ENCODE measurements at regions not wholly inside any gene's neighbourhood (a gene's known extent, or its start where the extent isn't known, plus 50 kb on each side); places are given as distances from the start of the nearest gene placed in this dataset.

DNA sequence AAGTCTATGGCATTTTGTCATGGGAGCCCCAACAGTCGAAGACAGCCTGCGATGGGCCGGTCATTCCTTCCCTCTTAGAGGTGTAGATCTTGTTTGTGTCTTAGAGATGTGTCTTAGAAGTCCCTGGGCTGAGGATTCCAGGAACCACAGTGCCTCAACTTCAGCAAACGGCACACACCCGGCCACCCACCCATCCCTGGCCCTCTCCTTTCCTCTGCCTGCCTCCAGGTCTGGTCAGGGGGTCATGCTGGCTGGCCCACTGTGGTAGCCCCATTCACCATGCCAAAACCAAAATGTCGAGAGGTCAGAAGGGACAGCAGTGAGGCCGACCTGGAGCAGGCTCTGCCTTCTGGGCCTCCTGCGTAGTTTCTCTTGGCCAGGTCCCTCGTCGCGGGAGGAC, 857.9 kb downstream of the TBC1D22A start:
- ATAC-seq, result no peak
- ChIA-PET POLR2A (no interaction called here), RAD21 (ENCODE audit: low non-redundant PET in 1 of 2, low total read pairs in 2 of 2, uncharacterized antibody in 2 of 2, unreplicated experiment in 2 of 2) (no interaction called here), CTCF (no interaction called here)
- BruUV-seq (replicated peaks), result no TSS peak
- no peaks in the 10 kb centered on the region for H3K27me3 ChIP-seq (ENCODE audit: insufficient read depth, low read length)
- no peaks in the 10 kb centered on the region for H3K4me1 ChIP-seq (ENCODE audit: control insufficient read depth in 1 of 2, insufficient read depth in 2 of 2, low read length in 2 of 2)
- no peak overlapping the region for H3K27ac ChIP-seq (ENCODE audit: low read depth, low read length)
- H3K9me3 ChIP-seq (ENCODE audit: control insufficient read depth in 1 of 2, insufficient read depth in 1 of 2, low read depth in 1 of 2, low read length in 2 of 2), result no peaks in the 10 kb centered on the region
- no peak overlapping the region for H3K9ac ChIP-seq (ENCODE audit: low read length)
- no peak overlapping the region for H2AFZ ChIP-seq (ENCODE audit: low read depth, low read length, poor library complexity, severe bottlenecking)
- intact Hi-C loops (cut with micrococcal nuclease), result no loop called here
- no peak for DNase-seq (ENCODE audit: low read depth, low spot score)
- H4K20me1 ChIP-seq (ENCODE audit: insufficient read depth), result no peaks in the 10 kb centered on the region
- no peaks in the 10 kb centered on the region for H3K36me3 ChIP-seq (ENCODE audit: control insufficient read depth in 1 of 2, insufficient read depth in 2 of 2, low read length in 2 of 2)
- TF ChIP-seq RAD21 (IDR thresholded peaks at IDR 0.05; ENCODE audit: low read depth) (no peak), CBX3 (IDR thresholded peaks at IDR 0.05; ENCODE audit: low read depth) (no peak), EZH2phosphoT487 (IDR thresholded peaks at IDR 0.05; ENCODE audit: borderline replicate concordance) (no peak), SIN3A (IDR thresholded peaks at IDR 0.05; ENCODE audit: low read depth) (no peak), TCF7L2 (IDR thresholded peaks at IDR 0.05; ENCODE audit: borderline replicate concordance, extremely low read depth, insufficient read depth, insufficient read length) (no peak), YY1 (IDR thresholded peaks at IDR 0.05; ENCODE audit: extremely low read depth, insufficient replicate concordance, low read depth, low read length) (no peak), SP1 (IDR thresholded peaks at IDR 0.05; ENCODE audit: low read depth) (no peak), EZH2 (IDR thresholded peaks at IDR 0.05) (no peak)
- TF ChIP-seq, protein P1, sequence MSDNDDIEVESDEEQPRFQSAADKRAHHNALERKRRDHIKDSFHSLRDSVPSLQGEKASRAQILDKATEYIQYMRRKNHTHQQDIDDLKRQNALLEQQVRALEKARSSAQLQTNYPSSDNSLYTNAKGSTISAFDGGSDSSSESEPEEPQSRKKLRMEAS (IDR thresholded peaks at IDR 0.05), result no peak
- H3K79me2 ChIP-seq (ENCODE audit: insufficient read depth, low read length), result no peaks in the 10 kb centered on the region
- no peaks in the 10 kb centered on the region for H3K9me2 ChIP-seq (ENCODE audit: insufficient read depth)
- H3K4me2 ChIP-seq (ENCODE audit: low read length), result no peak overlapping the region
- no peak overlapping the region for H3K4me3 ChIP-seq (replicated peaks in 1 of 2; ENCODE audit: low read depth in 1 of 2, low read length in 2 of 2)

DNA sequence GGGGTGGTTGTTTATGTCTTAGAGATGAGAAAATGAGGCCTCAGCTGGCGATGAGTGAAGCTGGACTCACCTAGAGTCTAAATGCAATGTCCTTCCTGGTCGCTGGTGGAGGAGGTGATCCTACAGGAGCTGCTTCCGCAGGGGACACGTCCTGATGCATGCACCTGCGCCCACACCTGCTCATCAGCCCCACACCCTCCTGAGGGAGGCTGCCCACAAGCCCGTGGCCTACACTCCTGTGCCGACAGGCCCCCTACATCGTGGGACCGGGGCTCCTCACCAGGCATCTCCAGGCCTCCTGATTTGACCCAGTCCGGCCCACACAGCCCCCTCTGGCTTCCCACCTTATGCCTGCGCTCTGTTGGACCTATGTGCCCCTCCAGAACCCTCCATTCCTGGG, 857.2 kb downstream of the TBC1D22A start:
- intact Hi-C loops (cut with micrococcal nuclease), result no loop called here
- no peaks in the 10 kb centered on the region for H3K4me1 ChIP-seq (ENCODE audit: control insufficient read depth in 1 of 2, insufficient read depth in 2 of 2, low read length in 2 of 2)
- no peak overlapping the region for H3K9ac ChIP-seq (ENCODE audit: low read length)
- CTCF ChIA-PET, result no interaction called here
- BruUV-seq (replicated peaks), result no TSS peak
- no peaks in the 10 kb centered on the region for H3K79me2 ChIP-seq (ENCODE audit: insufficient read depth, low read length)
- H4K20me1 ChIP-seq (ENCODE audit: insufficient read depth), result no peaks in the 10 kb centered on the region
- POLR2A ChIA-PET, result no interaction called here
- RAD21 ChIA-PET (ENCODE audit: low non-redundant PET in 1 of 2, low total read pairs in 2 of 2, uncharacterized antibody in 2 of 2, unreplicated experiment in 2 of 2), result no interaction called here
- no peaks in the 10 kb centered on the region for H3K36me3 ChIP-seq (ENCODE audit: control insufficient read depth in 1 of 2, insufficient read depth in 2 of 2, low read length in 2 of 2)
- DNase-seq (ENCODE audit: low read depth, low spot score), result no peak
- H3K27ac ChIP-seq (ENCODE audit: low read depth, low read length), result no peak overlapping the region
- no peaks in the 10 kb centered on the region for H3K9me3 ChIP-seq (ENCODE audit: control insufficient read depth in 1 of 2, insufficient read depth in 1 of 2, low read depth in 1 of 2, low read length in 2 of 2)
- no peak overlapping the region for H3K4me2 ChIP-seq (ENCODE audit: low read length)
- H2AFZ ChIP-seq (ENCODE audit: low read depth, low read length, poor library complexity, severe bottlenecking), result no peak overlapping the region
- ATAC-seq, result no peak
- H3K9me2 ChIP-seq (ENCODE audit: insufficient read depth), result no peaks in the 10 kb centered on the region
- H3K4me3 ChIP-seq (replicated peaks in 1 of 2; ENCODE audit: low read depth in 1 of 2, low read length in 2 of 2), result no peak overlapping the region
- no peaks in the 10 kb centered on the region for H3K27me3 ChIP-seq (ENCODE audit: insufficient read depth, low read length)
- TF ChIP-seq CEBPB (IDR thresholded peaks at IDR 0.05; ENCODE audit: low read depth), result no peak
- no peak for TF ChIP-seq SRF (IDR thresholded peaks at IDR 0.05; ENCODE audit: low read depth)
- TF ChIP-seq, protein P2, sequence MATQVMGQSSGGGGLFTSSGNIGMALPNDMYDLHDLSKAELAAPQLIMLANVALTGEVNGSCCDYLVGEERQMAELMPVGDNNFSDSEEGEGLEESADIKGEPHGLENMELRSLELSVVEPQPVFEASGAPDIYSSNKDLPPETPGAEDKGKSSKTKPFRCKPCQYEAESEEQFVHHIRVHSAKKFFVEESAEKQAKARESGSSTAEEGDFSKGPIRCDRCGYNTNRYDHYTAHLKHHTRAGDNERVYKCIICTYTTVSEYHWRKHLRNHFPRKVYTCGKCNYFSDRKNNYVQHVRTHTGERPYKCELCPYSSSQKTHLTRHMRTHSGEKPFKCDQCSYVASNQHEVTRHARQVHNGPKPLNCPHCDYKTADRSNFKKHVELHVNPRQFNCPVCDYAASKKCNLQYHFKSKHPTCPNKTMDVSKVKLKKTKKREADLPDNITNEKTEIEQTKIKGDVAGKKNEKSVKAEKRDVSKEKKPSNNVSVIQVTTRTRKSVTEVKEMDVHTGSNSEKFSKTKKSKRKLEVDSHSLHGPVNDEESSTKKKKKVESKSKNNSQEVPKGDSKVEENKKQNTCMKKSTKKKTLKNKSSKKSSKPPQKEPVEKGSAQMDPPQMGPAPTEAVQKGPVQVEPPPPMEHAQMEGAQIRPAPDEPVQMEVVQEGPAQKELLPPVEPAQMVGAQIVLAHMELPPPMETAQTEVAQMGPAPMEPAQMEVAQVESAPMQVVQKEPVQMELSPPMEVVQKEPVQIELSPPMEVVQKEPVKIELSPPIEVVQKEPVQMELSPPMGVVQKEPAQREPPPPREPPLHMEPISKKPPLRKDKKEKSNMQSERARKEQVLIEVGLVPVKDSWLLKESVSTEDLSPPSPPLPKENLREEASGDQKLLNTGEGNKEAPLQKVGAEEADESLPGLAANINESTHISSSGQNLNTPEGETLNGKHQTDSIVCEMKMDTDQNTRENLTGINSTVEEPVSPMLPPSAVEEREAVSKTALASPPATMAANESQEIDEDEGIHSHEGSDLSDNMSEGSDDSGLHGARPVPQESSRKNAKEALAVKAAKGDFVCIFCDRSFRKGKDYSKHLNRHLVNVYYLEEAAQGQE (IDR thresholded peaks at IDR 0.05; ENCODE audit: low read depth), result no peak
- TF ChIP-seq JUND (IDR thresholded peaks at IDR 0.05), result no peak
- TF ChIP-seq POLR2AphosphoS5 (IDR thresholded peaks at IDR 0.05; ENCODE audit: low read depth, low read length), result no peak
- no peak for TF ChIP-seq EZH2phosphoT487 (IDR thresholded peaks at IDR 0.05; ENCODE audit: borderline replicate concordance)
- TF ChIP-seq, protein P3, sequence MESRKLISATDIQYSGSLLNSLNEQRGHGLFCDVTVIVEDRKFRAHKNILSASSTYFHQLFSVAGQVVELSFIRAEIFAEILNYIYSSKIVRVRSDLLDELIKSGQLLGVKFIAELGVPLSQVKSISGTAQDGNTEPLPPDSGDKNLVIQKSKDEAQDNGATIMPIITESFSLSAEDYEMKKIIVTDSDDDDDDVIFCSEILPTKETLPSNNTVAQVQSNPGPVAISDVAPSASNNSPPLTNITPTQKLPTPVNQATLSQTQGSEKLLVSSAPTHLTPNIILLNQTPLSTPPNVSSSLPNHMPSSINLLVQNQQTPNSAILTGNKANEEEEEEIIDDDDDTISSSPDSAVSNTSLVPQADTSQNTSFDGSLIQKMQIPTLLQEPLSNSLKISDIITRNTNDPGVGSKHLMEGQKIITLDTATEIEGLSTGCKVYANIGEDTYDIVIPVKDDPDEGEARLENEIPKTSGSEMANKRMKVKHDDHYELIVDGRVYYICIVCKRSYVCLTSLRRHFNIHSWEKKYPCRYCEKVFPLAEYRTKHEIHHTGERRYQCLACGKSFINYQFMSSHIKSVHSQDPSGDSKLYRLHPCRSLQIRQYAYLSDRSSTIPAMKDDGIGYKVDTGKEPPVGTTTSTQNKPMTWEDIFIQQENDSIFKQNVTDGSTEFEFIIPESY (IDR thresholded peaks at IDR 0.05; ENCODE audit: extremely low read depth, insufficient replicate concordance, low read length), result no peak
- no peak for TF ChIP-seq EGR1 (IDR thresholded peaks at IDR 0.05; ENCODE audit: low read depth)
- no peak for TF ChIP-seq EZH2 (IDR thresholded peaks at IDR 0.05)
- TF ChIP-seq FOSL1 (IDR thresholded peaks at IDR 0.05; ENCODE audit: low read depth), result no peak
- TF ChIP-seq, protein P1 (IDR thresholded peaks at IDR 0.05), result no peak
